ENCODE measurements at regions not wholly inside any gene's neighbourhood (a gene's known extent, or its start where the extent isn't known, plus 50 kb on each side); places are given as distances from the start of the nearest gene placed in this dataset.

DNA sequence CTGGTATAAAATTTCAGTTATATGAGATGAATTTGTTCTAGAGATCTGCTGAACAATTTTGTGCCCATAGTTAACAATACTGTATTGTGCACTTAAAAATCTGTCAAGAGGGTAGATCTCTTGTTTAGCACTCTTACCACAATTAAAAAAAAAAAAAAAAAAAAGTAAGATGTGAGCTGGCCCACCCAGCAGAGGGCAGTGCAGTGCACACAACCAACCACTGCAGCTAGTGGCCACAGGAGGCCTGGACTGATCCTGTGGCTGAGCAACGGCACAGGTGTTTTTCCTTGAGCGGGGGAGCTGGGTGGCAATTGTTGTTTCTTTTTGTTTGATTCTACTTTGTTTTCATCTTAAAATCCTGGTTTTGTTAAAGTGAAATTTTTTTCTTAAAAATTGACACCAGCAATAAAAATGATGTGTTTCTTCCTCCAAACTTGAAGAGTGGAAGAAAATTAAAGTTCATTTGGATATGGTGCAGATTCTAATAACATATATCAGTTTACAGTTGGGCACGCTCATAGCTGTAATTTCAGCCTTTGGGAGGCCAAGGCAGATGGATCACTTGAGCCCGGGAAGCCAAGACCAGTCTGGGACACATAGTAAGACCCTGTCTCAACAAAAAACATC is 171.1 kb upstream of the TBX20 start:
- TF ChIP-seq, protein P1, sequence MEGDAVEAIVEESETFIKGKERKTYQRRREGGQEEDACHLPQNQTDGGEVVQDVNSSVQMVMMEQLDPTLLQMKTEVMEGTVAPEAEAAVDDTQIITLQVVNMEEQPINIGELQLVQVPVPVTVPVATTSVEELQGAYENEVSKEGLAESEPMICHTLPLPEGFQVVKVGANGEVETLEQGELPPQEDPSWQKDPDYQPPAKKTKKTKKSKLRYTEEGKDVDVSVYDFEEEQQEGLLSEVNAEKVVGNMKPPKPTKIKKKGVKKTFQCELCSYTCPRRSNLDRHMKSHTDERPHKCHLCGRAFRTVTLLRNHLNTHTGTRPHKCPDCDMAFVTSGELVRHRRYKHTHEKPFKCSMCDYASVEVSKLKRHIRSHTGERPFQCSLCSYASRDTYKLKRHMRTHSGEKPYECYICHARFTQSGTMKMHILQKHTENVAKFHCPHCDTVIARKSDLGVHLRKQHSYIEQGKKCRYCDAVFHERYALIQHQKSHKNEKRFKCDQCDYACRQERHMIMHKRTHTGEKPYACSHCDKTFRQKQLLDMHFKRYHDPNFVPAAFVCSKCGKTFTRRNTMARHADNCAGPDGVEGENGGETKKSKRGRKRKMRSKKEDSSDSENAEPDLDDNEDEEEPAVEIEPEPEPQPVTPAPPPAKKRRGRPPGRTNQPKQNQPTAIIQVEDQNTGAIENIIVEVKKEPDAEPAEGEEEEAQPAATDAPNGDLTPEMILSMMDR (IDR thresholded peaks at IDR 0.05; ENCODE audit: insufficient read depth, low read depth, low read length, missing control alignments): peak; percentile 79
- peak; percentile 62 for DNase-seq (ENCODE audit: low read depth)
- H3K4me3 ChIP-seq (ENCODE audit: low read length): no peak overlapping the region

DNA sequence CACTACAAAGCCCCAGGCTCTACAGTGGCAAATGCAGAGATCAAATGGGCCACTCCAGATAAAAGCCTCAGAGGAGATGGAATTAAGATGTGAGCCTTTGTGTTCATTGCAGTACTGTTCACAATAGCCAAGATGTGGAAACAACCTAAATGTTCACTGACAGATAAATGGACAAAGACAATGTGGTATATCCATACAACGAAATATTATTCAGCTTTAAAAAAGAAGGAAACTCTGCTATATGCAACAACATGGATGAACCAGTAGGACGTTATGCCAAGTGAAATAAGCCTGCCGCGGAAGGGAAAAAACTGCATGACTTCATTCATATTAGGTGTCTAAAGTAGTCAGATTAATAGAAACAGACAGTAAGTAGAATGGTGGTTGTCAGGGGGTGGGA is 170.5 kb upstream of the TBX20 start:
- no peak for DNase-seq (ENCODE audit: low read depth)
- H3K4me3 ChIP-seq (ENCODE audit: low read length): no peak overlapping the region
- TF ChIP-seq, protein P1 (IDR thresholded peaks at IDR 0.05; ENCODE audit: insufficient read depth, low read depth, low read length, missing control alignments): no peak

DNA sequence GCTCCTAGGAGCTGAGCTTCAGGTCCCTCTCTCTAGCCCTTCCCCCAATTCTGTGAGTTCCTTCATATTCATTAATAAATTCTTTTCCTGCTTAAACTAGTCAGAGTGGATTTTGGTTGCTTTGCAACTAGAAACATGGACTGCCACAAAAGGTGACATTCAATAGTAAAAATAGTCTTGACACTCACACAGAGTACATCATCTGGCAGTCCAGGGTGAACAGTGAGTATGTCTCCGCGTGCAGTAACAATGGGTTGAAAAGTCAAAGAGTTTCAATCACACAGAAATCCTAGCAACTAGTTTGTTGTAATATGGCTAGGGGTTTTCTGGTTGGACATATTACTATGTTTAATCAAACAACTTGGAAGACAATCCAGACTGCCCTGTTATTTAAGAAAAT is 168.8 kb upstream of the TBX20 start:
- H3K4me3 ChIP-seq (ENCODE audit: low read length): no peak overlapping the region

DNA sequence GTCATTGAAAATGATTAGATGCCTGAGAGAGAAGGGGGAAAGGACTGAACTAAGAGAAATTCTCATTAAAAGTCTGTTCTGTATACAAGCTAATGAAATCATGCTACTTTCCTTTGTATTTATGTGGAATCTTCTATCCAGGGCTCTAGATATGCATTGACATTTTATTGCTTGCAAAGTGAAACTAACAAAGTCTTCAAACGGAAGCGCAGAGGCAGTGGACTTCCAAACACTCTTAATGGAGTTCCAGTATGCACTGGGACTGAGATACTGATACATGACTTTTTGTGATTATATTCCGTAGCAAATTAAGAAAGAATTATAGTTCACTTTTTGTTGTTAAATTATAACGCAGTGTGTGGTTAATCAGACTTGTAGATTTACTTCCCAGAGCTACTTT is 166.8 kb upstream of the TBX20 start:
- TF ChIP-seq, protein P1 (IDR thresholded peaks at IDR 0.05; ENCODE audit: insufficient read depth, low read depth, low read length, missing control alignments): no peak
- no peak overlapping the region for H3K4me3 ChIP-seq (ENCODE audit: low read length)
- no peak for DNase-seq (ENCODE audit: low read depth)

More for the DNA sequence above, 168.8 kb upstream of the TBX20 start:
- DNase-seq (ENCODE audit: low read depth): no peak
- TF ChIP-seq, protein P1 (IDR thresholded peaks at IDR 0.05; ENCODE audit: insufficient read depth, low read depth, low read length, missing control alignments): no peak

DNA sequence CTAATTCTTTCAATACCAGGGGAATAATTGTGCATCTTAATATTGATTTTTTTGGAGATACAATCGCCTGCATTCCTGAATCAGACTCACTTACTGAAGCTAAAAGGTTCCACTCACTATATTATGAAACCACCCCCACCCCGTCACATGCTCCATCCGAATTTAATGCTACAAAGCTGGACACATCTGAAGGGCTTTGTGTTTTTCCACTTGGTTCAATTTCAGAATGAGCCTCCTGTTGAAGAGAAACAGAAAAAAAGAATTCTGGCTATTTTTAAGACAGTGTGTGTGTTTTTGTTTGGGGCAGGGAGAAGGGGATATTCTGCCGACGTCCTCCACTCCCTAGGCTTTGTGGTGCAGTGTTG is 165.5 kb upstream of the TBX20 start:
- TF ChIP-seq, protein P1 (IDR thresholded peaks at IDR 0.05; ENCODE audit: insufficient read depth, low read depth, low read length, missing control alignments): no peak
- no peak overlapping the region for H3K4me3 ChIP-seq (ENCODE audit: low read length)
- no peak for DNase-seq (ENCODE audit: low read depth)

DNA sequence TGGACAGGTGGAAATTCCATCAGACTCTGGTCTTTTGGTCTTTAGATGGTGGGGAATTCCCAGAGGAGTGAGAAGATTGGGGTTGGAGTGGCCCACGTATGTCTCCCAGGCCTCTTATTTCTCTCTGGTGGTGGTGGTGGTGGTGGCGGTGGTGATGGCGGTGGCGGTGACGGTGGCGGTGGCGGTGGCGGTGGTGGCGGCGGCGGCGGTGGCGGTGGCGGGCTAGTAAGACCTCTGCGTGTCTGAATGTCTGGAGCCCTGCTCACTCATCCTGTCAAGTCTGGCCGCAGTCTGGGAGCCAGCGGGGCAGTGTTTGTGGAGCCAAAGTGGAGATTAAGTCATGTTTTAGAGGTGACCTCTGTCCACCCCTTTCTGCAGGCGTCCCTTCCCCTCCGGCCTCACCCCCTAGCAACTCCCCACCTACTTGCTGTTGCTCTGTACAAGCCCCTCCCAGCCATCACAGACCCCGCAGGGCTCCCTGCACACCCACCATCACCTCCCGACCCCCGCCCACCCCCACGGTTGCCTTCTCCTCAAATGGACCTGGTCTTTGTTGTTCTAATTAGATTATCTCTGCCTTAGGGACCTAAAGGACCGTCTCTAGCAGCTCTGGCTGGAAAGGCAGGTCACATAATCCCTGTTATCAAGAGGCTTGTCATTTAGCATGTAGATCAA is 165.0 kb upstream of the TBX20 start:
- TF ChIP-seq, protein P1 (IDR thresholded peaks at IDR 0.05; ENCODE audit: insufficient read depth, low read depth, low read length, missing control alignments): no peak
- H3K4me3 ChIP-seq (ENCODE audit: low read length): no peak overlapping the region
- no peak for DNase-seq (ENCODE audit: low read depth)

DNA sequence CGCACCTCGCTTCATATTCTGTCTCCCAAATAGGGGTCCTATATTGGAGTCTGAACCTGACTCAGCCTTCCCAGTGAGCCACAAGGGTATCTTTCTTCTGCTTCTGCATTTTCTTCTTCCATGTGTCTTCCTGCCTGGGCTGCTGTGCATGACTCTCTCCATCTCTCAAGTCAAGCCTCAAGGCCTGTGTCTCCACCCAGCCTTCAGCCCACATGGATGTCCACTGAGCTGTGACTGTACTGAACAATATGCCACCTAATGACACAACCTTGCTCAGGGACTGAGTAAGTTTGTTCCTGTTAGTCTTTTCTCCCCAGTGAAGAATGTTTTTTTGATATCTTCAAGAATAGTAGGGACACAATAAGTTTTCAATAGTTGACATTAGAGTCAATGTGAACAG is 162.7 kb upstream of the TBX20 start:
- H3K4me3 ChIP-seq (ENCODE audit: low read length): no peak overlapping the region
- DNase-seq (ENCODE audit: low read depth): no peak
- TF ChIP-seq, protein P1 (IDR thresholded peaks at IDR 0.05; ENCODE audit: insufficient read depth, low read depth, low read length, missing control alignments): no peak

All from epithelial cell of esophagus (primary cell).